ENCODE measurements at regions not wholly inside any gene's neighbourhood (a gene's known extent, or its start where the extent isn't known, plus 50 kb on each side); places are given as distances from the start of the nearest gene placed in this dataset.

GRCh38 chr12:38961683-38962082, 56.3 kb upstream of the CPNE8 start:
- no peaks in the 10 kb centered on the region for H3K4me1 Mint-ChIP-seq (ENCODE audit: low read depth, unreplicated experiment)
- DNase-seq = no peak
- no peaks in the 10 kb centered on the region for H3K9me3 Mint-ChIP-seq (ENCODE audit: unreplicated experiment)
- H3K4me3 Mint-ChIP-seq (ENCODE audit: unreplicated experiment) = no peak overlapping the region
- no peaks in the 10 kb centered on the region for H3K27me3 Mint-ChIP-seq (ENCODE audit: unreplicated experiment)
- H3K36me3 Mint-ChIP-seq (ENCODE audit: unreplicated experiment) = no peaks in the 10 kb centered on the region
- no peak for TF ChIP-seq CTCF (IDR thresholded peaks at IDR 0.05; ENCODE audit: partially characterized antibody, unreplicated experiment)
- H3K27ac Mint-ChIP-seq (ENCODE audit: unreplicated experiment) = no peak overlapping the region

- H3K4me3 Mint-ChIP-seq (ENCODE audit: unreplicated experiment) = no peak overlapping the region
- H3K9me3 Mint-ChIP-seq (ENCODE audit: unreplicated experiment) = no peaks in the 10 kb centered on the region
- TF ChIP-seq CTCF (IDR thresholded peaks at IDR 0.05; ENCODE audit: partially characterized antibody, unreplicated experiment) = no peak
- no peaks in the 10 kb centered on the region for H3K27me3 Mint-ChIP-seq (ENCODE audit: unreplicated experiment)
- no peak for DNase-seq
- no peaks in the 10 kb centered on the region for H3K4me1 Mint-ChIP-seq (ENCODE audit: low read depth, unreplicated experiment)
- no peak overlapping the region for H3K27ac Mint-ChIP-seq (ENCODE audit: unreplicated experiment)
- no peaks in the 10 kb centered on the region for H3K36me3 Mint-ChIP-seq (ENCODE audit: unreplicated experiment)
Measured at GRCh38 chr12:38961012-38961411, 55.6 kb upstream of the CPNE8 start.

- Mint-ChIP-seq H3K4me1 (ENCODE audit: low read depth, unreplicated experiment) (no peaks in the 10 kb centered on the region), H3K27ac (ENCODE audit: unreplicated experiment) (no peak overlapping the region), H3K27me3 (ENCODE audit: unreplicated experiment) (no peaks in the 10 kb centered on the region)
Measured at GRCh38 chr12:38956337-38956736, 50.9 kb upstream of the CPNE8 start.

More at GRCh38 chr12:38956337-38956736, 50.9 kb upstream of the CPNE8 start:
- no peak for DNase-seq
- Mint-ChIP-seq H3K36me3 (ENCODE audit: unreplicated experiment) (no peaks in the 10 kb centered on the region), H3K4me3 (ENCODE audit: unreplicated experiment) (no peak overlapping the region), H3K9me3 (ENCODE audit: unreplicated experiment) (no peaks in the 10 kb centered on the region)
- TF ChIP-seq CTCF (IDR thresholded peaks at IDR 0.05; ENCODE audit: partially characterized antibody, unreplicated experiment) = no peak

All from glutamatergic neuron (in vitro differentiated cells).